ENCODE measurements at regions not wholly inside any gene's neighbourhood (a gene's known extent, or its start where the extent isn't known, plus 50 kb on each side); places are given as distances from the start of the nearest gene placed in this dataset.

DNA sequence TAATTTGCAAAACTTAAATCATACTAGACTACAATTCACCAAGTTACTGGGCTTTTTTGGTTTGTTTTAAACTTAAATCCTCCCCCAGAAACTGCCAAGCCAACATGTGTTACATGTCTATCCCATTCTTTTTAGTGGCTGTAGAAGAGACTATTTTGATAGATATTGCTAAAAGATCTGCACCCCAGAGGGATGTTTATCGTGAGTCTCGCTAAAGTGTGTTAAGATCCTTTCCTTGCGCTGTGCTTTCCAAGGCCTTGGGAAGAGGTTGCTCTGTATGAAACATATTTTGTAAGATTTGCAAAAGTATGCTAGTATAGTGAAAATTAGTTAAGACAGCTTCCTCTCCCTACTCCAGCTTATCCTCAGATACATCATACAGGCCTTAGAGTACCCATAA, 63.0 kb downstream of the GPX5 start:
- no peaks in the 10 kb centered on the region for H3K79me1 ChIP-seq (ENCODE audit: low read depth, low read length)
- H3K23ac ChIP-seq (ENCODE audit: low read depth, low read length, poor library complexity), result no peak overlapping the region
- H2BK12ac ChIP-seq (ENCODE audit: low read length), result no peak overlapping the region
- H3K36me3 ChIP-seq (replicated peaks in 1 of 2; ENCODE audit: control insufficient read depth in 2 of 2, insufficient read depth in 2 of 2, low read length in 2 of 2), result no peaks in the 10 kb centered on the region
- H2BK5ac ChIP-seq (ENCODE audit: low read length), result no peak overlapping the region
- no peak overlapping the region for H2BK15ac ChIP-seq (ENCODE audit: low read length)
- H3K4me2 ChIP-seq (ENCODE audit: insufficient read depth, low read length, poor library complexity, severe bottlenecking), result peak overlapping the region; percentile 45
- peaks cover 0 to 8% (median 0%) of the 10 kb centered on the region in 3 experiments for H3K27me3 ChIP-seq (ENCODE audit: control insufficient read depth in 3 of 3, insufficient read depth in 3 of 3, low read depth in 1 of 3, low read length in 3 of 3)
- H3K4me3 ChIP-seq (ENCODE audit: low read length in 2 of 2), result peak overlapping the region in 1 of 2 donors; percentile 77
- no peak overlapping the region for H4K8ac ChIP-seq (ENCODE audit: low read depth, low read length)
- no peak overlapping the region for H3K18ac ChIP-seq (ENCODE audit: low read length)
- no peak overlapping the region for H3K4ac ChIP-seq (ENCODE audit: low read length)
- DNase-seq (ENCODE audit: low spot score), result no peak
- no peak overlapping the region for H4K91ac ChIP-seq (ENCODE audit: low read depth, low read length, poor library complexity)
- no peaks in the 10 kb centered on the region for H3K9me3 ChIP-seq (replicated peaks in 1 of 2; ENCODE audit: control insufficient read depth in 2 of 2, insufficient read depth in 1 of 2, low read depth in 1 of 2, low read length in 2 of 2)
- no peak overlapping the region for H2AK5ac ChIP-seq (ENCODE audit: low read depth, low read length)
- peaks cover 10% of the 10 kb centered on the region in 2 donors for H3K4me1 ChIP-seq (ENCODE audit: control insufficient read depth in 2 of 2, insufficient read depth in 1 of 2, low read depth in 1 of 2, low read length in 2 of 2)
- peak overlapping the region; percentile 91 for H2AFZ ChIP-seq (ENCODE audit: low read length)
- no peak overlapping the region for H3K27ac ChIP-seq (replicated peaks; ENCODE audit: low read length)
- no peak overlapping the region for H2BK120ac ChIP-seq (ENCODE audit: low read depth, low read length)
- no CpG with 5 or more reads among the region's 3 CpGs for WGBS, 2 donors (ENCODE audit: extremely low coverage in 2 of 2, insufficient read length in 2 of 2, insufficient replicate concordance in 1 of 2)
- H3K14ac ChIP-seq (ENCODE audit: low read length), result no peak overlapping the region
- H3K9ac ChIP-seq (ENCODE audit: low read depth, low read length, poor library complexity), result no peak overlapping the region

DNA sequence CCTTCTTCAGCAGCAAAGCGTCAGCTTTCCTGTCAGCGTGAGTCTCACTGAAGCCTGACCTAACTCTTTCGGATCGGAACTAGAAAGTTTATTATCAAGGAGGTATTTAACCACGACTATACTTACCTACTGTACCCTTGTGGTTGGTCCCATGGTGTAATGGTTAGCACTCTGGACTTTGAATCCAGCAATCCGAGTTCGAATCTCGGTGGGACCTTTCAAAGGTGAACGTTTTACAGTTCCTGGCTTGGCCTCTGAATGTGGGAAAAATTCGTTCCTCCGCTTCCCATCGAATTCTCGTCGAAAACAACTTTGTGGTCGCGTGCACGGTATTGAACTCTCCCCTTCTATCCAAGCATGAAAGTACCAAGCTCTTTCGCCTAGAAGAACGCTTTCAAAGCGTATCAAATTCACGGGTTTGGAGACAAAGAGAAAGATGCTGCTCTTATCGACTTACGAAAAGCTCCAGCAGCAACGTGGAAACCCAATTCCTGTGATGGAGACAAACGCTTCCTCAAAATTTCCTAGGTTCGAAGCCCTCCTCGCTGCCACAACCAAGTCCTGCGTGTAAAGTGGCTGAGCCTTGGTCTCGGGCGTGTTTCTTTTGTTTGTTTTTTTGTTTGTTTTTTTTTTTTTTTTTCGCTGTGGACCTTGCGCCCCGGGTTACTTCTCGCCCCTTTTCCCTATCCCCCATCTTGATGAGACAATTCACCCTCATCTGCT, 63.7 kb downstream of the GPX5 start:
- Histone ChIP-seq H3K79me1 (ENCODE audit: low read depth, low read length) (no peaks in the 10 kb centered on the region), H3K9me3 (replicated peaks in 1 of 2; ENCODE audit: control insufficient read depth in 2 of 2, insufficient read depth in 1 of 2, low read depth in 1 of 2, low read length in 2 of 2) (no peaks in the 10 kb centered on the region), H3K9ac (ENCODE audit: low read depth, low read length, poor library complexity) (peak overlapping the region; percentile 65), H3K4me3 (ENCODE audit: low read length in 2 of 2) (peak overlapping the region; percentile 77 to 78), H2BK15ac (ENCODE audit: low read length) (no peak overlapping the region), H2AK5ac (ENCODE audit: low read depth, low read length) (no peak overlapping the region), H3K14ac (ENCODE audit: low read length) (no peak overlapping the region), H3K27ac (replicated peaks; ENCODE audit: low read length) (peak overlapping the region; percentile 16), H2BK12ac (ENCODE audit: low read length) (no peak overlapping the region), H3K36me3 (replicated peaks in 1 of 2; ENCODE audit: control insufficient read depth in 2 of 2, insufficient read depth in 2 of 2, low read length in 2 of 2) (no peaks in the 10 kb centered on the region), H4K91ac (ENCODE audit: low read depth, low read length, poor library complexity) (no peak overlapping the region), H3K23ac (ENCODE audit: low read depth, low read length, poor library complexity) (no peak overlapping the region), H3K4me2 (ENCODE audit: insufficient read depth, low read length, poor library complexity, severe bottlenecking) (peak overlapping the region; percentile 45), H3K4me1 (ENCODE audit: control insufficient read depth in 2 of 2, insufficient read depth in 1 of 2, low read depth in 1 of 2, low read length in 2 of 2) (peaks cover 10% of the 10 kb centered on the region in 2 donors), H2BK5ac (ENCODE audit: low read length) (no peak overlapping the region), H3K4ac (ENCODE audit: low read length) (no peak overlapping the region), H3K27me3 (ENCODE audit: control insufficient read depth in 3 of 3, insufficient read depth in 3 of 3, low read depth in 1 of 3, low read length in 3 of 3) (peaks cover 0 to 8% (median 0%) of the 10 kb centered on the region in 3 experiments), H3K18ac (ENCODE audit: low read length) (peak overlapping the region; percentile 54), H4K8ac (ENCODE audit: low read depth, low read length) (no peak overlapping the region), H2BK120ac (ENCODE audit: low read depth, low read length) (no peak overlapping the region), H2AFZ (ENCODE audit: low read length) (peak overlapping the region; percentile 91)
- WGBS, 2 donors (ENCODE audit: extremely low coverage in 2 of 2, insufficient read length in 2 of 2, insufficient replicate concordance in 1 of 2), result no CpG with 5 or more reads among the region's 34 CpGs
- peak; percentile 67 for DNase-seq (ENCODE audit: low spot score)

DNA sequence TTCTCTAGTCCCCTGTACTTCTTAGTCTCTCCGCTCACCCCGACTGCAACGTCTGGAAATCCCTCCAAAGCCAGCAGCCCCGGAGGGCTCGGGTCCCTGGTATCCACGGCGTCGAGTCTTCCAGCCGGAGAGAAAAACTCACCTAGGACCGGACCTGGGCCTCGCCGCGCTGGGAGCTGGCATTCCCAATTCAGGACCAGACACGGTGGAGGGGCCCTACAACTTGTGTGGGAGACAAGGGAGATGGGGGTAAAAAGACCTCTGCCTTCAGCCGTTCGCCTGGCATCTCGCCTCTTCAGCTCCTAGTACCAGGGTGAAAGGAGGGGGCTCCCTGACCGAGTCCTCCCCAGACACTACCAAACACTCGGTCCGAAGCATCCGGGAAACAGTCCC, 64.3 kb downstream of the GPX5 start:
- H2BK5ac ChIP-seq (ENCODE audit: low read length), result no peak overlapping the region
- H3K27me3 ChIP-seq (ENCODE audit: control insufficient read depth in 3 of 3, insufficient read depth in 3 of 3, low read depth in 1 of 3, low read length in 3 of 3), result peaks cover 0 to 8% (median 0%) of the 10 kb centered on the region in 3 experiments
- no peaks in the 10 kb centered on the region for H3K9me3 ChIP-seq (replicated peaks in 1 of 2; ENCODE audit: control insufficient read depth in 2 of 2, insufficient read depth in 1 of 2, low read depth in 1 of 2, low read length in 2 of 2)
- H3K18ac ChIP-seq (ENCODE audit: low read length), result peak overlapping the region; percentile 54
- H3K4ac ChIP-seq (ENCODE audit: low read length), result no peak overlapping the region
- peak overlapping the region; percentile 45 for H3K4me2 ChIP-seq (ENCODE audit: insufficient read depth, low read length, poor library complexity, severe bottlenecking)
- peak overlapping the region; percentile 91 for H2AFZ ChIP-seq (ENCODE audit: low read length)
- H3K9ac ChIP-seq (ENCODE audit: low read depth, low read length, poor library complexity), result peak overlapping the region; percentile 65
- WGBS, 2 donors (ENCODE audit: extremely low coverage in 2 of 2, insufficient read length in 2 of 2, insufficient replicate concordance in 1 of 2), result no CpG with 5 or more reads among the region's 21 CpGs
- no peak overlapping the region for H3K23ac ChIP-seq (ENCODE audit: low read depth, low read length, poor library complexity)
- no peak overlapping the region for H2BK15ac ChIP-seq (ENCODE audit: low read length)
- peak overlapping the region; percentile 77 to 78 for H3K4me3 ChIP-seq (ENCODE audit: low read length in 2 of 2)
- DNase-seq (ENCODE audit: low spot score), result no peak
- H2BK120ac ChIP-seq (ENCODE audit: low read depth, low read length), result peak overlapping the region; percentile 3
- H4K91ac ChIP-seq (ENCODE audit: low read depth, low read length, poor library complexity), result no peak overlapping the region
- no peaks in the 10 kb centered on the region for H3K79me1 ChIP-seq (ENCODE audit: low read depth, low read length)
- no peak overlapping the region for H4K8ac ChIP-seq (ENCODE audit: low read depth, low read length)
- no peak overlapping the region for H3K14ac ChIP-seq (ENCODE audit: low read length)
- H3K4me1 ChIP-seq (ENCODE audit: control insufficient read depth in 2 of 2, insufficient read depth in 1 of 2, low read depth in 1 of 2, low read length in 2 of 2), result peaks cover 10% of the 10 kb centered on the region in 2 donors
- H2BK12ac ChIP-seq (ENCODE audit: low read length), result no peak overlapping the region
- H3K36me3 ChIP-seq (replicated peaks in 1 of 2; ENCODE audit: control insufficient read depth in 2 of 2, insufficient read depth in 2 of 2, low read length in 2 of 2), result no peaks in the 10 kb centered on the region
- H3K27ac ChIP-seq (replicated peaks; ENCODE audit: low read length), result no peak overlapping the region
- H2AK5ac ChIP-seq (ENCODE audit: low read depth, low read length), result no peak overlapping the region

DNA sequence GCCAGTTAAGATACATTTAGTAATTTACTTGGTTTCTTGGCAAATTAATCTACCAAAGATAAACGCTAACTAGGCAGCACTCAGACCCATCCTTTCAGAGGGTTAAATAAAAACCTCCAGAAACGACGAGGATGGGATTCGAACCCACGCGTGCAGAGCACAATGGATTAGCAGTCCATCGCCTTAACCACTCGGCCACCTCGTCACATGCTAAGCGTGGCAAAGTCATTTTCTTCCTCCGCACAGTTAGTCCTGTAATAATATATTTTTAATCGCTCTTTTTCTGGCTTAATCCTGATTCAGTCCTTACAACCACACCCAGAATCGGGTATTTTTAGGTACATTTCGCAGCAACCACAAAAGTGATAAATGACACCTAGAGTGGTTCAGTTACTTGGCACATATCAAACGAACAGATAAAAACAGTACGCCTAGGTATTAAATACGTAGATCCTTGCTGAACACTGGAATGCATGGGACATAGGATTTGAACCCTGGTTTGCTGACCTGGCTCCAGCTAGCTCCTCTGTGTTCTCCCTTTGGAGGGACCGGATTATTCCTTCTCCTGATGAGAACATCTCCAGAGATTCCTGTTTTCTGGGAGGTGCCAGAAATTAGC, 71.6 kb downstream of the GPX5 start:
- WGBS, 2 donors (ENCODE audit: extremely low coverage in 2 of 2, insufficient read length in 2 of 2, insufficient replicate concordance in 1 of 2), result no CpG with 5 or more reads among the region's 18 CpGs
- H3K18ac ChIP-seq (ENCODE audit: low read length), result no peak overlapping the region
- H3K4me3 ChIP-seq (ENCODE audit: low read length in 2 of 2), result peak overlapping the region in 1 of 2 donors; percentile 73
- H3K23ac ChIP-seq (ENCODE audit: low read depth, low read length, poor library complexity), result no peak overlapping the region
- peaks cover 0 to 3% (median 0%) of the 10 kb centered on the region in 3 experiments for H3K27me3 ChIP-seq (ENCODE audit: control insufficient read depth in 3 of 3, insufficient read depth in 3 of 3, low read depth in 1 of 3, low read length in 3 of 3)
- no peaks in the 10 kb centered on the region for H3K4me1 ChIP-seq (ENCODE audit: control insufficient read depth in 2 of 2, insufficient read depth in 1 of 2, low read depth in 1 of 2, low read length in 2 of 2)
- no peak for DNase-seq (ENCODE audit: low spot score)
- H4K8ac ChIP-seq (ENCODE audit: low read depth, low read length), result no peak overlapping the region
- no peak overlapping the region for H3K14ac ChIP-seq (ENCODE audit: low read length)
- no peak overlapping the region for H2BK120ac ChIP-seq (ENCODE audit: low read depth, low read length)
- H2AFZ ChIP-seq (ENCODE audit: low read length), result no peak overlapping the region
- no peaks in the 10 kb centered on the region for H3K36me3 ChIP-seq (replicated peaks in 1 of 2; ENCODE audit: control insufficient read depth in 2 of 2, insufficient read depth in 2 of 2, low read length in 2 of 2)
- H3K79me1 ChIP-seq (ENCODE audit: low read depth, low read length), result no peaks in the 10 kb centered on the region
- H3K4me2 ChIP-seq (ENCODE audit: insufficient read depth, low read length, poor library complexity, severe bottlenecking), result peak overlapping the region; percentile 46
- H2AK5ac ChIP-seq (ENCODE audit: low read depth, low read length), result no peak overlapping the region
- no peaks in the 10 kb centered on the region for H3K9me3 ChIP-seq (replicated peaks in 1 of 2; ENCODE audit: control insufficient read depth in 2 of 2, insufficient read depth in 1 of 2, low read depth in 1 of 2, low read length in 2 of 2)
- H2BK5ac ChIP-seq (ENCODE audit: low read length), result no peak overlapping the region
- H4K91ac ChIP-seq (ENCODE audit: low read depth, low read length, poor library complexity), result no peak overlapping the region
- no peak overlapping the region for H3K9ac ChIP-seq (ENCODE audit: low read depth, low read length, poor library complexity)
- H3K4ac ChIP-seq (ENCODE audit: low read length), result no peak overlapping the region
- H3K27ac ChIP-seq (replicated peaks; ENCODE audit: low read length), result no peak overlapping the region
- no peak overlapping the region for H2BK12ac ChIP-seq (ENCODE audit: low read length)
- H2BK15ac ChIP-seq (ENCODE audit: low read length), result no peak overlapping the region

Data from neuronal stem cell (in vitro differentiated cells).